Smooth muscle cell (in vitro differentiated cells): ENCODE measurements at regions not wholly inside any gene's neighbourhood (a gene's known extent, or its start where the extent isn't known, plus 50 kb on each side); places are given as distances from the start of the nearest gene placed in this dataset.

ENCODE experiments used
- DNase-seq: peaks from one replicate; lab custom pipeline; 2025; ENCODE audit not compliant: unreplicated experiment; lab: John Stamatoyannopoulos, UW
- H2AFZ ChIP-seq: fragments of 200-600 bp; sonication (generic); 2 replicates; pipeline ENCODE4 v1.6.0; 2016; ENCODE audit warnings: antibody characterized with exemption, low read depth, mild to moderate bottlenecking
- H3F3A ChIP-seq: fragments of 200-600 bp; sonication (generic); 2 replicates; pipeline ENCODE4 v1.6.0; 2017; ENCODE audit warnings: antibody characterized with exemption, low read depth
- H3K27ac ChIP-seq: fragments of 200-600 bp; sonication (generic); 2 replicates; pipeline ENCODE4 v1.5.1; 2016; ENCODE audit warnings: low read depth, mild to moderate bottlenecking
- H3K27me3 ChIP-seq: fragments of 200-600 bp; sonication (generic); 2 replicates; pipeline ENCODE4 v1.6.1; 2016; ENCODE audit warnings: low read depth, mild to moderate bottlenecking
- H3K36me3 ChIP-seq: fragments of 200-600 bp; sonication (generic); 2 replicates; pipeline ENCODE4 v1.5.1; 2016; ENCODE audit warnings: low read depth
- H3K4me1 ChIP-seq: fragments of 200-600 bp; sonication (generic); 2 replicates; pipeline ENCODE4 v1.5.1; 2016; ENCODE audit warnings: low read depth
- H3K4me2 ChIP-seq: fragments of 200-600 bp; sonication (generic); 2 replicates; pipeline ENCODE4 v1.6.0; 2016; ENCODE audit warnings: mild to moderate bottlenecking
- H3K4me3 ChIP-seq: fragments of 200-600 bp; sonication (generic); 2 replicates; pipeline ENCODE4 v1.5.1; 2016; ENCODE audit warnings: mild to moderate bottlenecking
- H3K79me2 ChIP-seq: fragments of 200-600 bp; sonication (generic); 2 replicates; pipeline ENCODE4 v1.6.0; 2016; ENCODE audit warnings: low read depth, mild to moderate bottlenecking
- H3K9ac ChIP-seq: fragments of 200-600 bp; sonication (generic); 2 replicates; pipeline ENCODE4 v1.6.0; 2016; ENCODE audit warnings: low read depth
- H3K9me3 ChIP-seq: fragments of 200-600 bp; sonication (generic); replicated peaks from 2 replicates; pipeline ENCODE4 v1.5.1; 2016; ENCODE audit warnings: low read depth
- H4K20me1 ChIP-seq: fragments of 200-600 bp; sonication (generic); 2 replicates; pipeline ENCODE4 v1.6.0; 2016; ENCODE audit warnings: low read depth
- WGBS: methylation state at CpG from one replicate; pipeline ENCODE4 v1.1.7; 2016; ENCODE audit warnings: low lambda C conversion rate; 5-methylcytosine and 5-hydroxymethylcytosine counted together
- TF ChIP-seq, protein P1 (sequence below): fragments of 200-600 bp; sonication (generic); IDR thresholded peaks from 2 replicates; pipeline ENCODE4 v1.5.1; 2017; ENCODE audit warnings: borderline replicate concordance, mild to moderate bottlenecking, antibody characterized with exemption; ENCODE audit not compliant: insufficient read depth, poor library complexity, severe bottlenecking

DNA sequence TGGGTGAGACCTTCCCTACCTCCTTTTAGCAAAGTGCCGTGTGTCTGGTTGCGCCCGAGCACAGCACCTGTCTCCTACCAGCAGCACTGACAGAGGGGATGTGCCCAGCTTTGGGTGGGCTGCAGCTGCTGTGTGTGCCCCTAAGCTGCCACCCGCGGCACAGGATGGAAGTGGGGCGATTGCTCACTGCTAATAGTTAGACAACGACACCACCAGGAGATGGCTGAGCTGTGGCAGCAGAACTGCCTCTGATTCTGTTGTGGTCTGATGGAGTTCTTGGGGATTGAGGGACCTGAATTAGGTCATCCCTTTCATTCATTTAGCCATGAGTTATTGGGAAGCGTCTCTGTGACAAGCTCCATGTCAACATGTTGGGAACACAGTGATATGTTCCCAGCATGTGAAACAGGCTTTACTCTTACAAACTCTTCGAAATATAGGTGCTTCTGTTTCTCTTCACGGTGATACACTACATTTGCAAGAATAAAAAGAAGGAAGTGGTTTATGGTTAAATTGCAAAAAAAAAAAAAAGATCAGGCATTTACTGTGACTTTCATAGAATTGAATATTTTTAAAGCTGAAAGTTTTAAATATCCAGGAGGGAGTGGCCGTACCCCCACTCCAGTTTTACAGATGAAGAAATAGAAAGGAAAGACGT lies 184.4 kb downstream of the MAF start:
- peaks cover 10% of the 10 kb centered on the region for H3K27me3 ChIP-seq
- H3K79me2 ChIP-seq, result no peaks in the 10 kb centered on the region

GRCh38 chr16:79412783-79413225 lies 187.7 kb downstream of the MAF start:
- H3K4me1 ChIP-seq, result no peaks in the 10 kb centered on the region
- no peaks in the 10 kb centered on the region for H3F3A ChIP-seq
- H3K36me3 ChIP-seq, result no peaks in the 10 kb centered on the region
- H2AFZ ChIP-seq, result no peak overlapping the region
- H3K9ac ChIP-seq, result no peak overlapping the region
- TF ChIP-seq, protein P1, sequence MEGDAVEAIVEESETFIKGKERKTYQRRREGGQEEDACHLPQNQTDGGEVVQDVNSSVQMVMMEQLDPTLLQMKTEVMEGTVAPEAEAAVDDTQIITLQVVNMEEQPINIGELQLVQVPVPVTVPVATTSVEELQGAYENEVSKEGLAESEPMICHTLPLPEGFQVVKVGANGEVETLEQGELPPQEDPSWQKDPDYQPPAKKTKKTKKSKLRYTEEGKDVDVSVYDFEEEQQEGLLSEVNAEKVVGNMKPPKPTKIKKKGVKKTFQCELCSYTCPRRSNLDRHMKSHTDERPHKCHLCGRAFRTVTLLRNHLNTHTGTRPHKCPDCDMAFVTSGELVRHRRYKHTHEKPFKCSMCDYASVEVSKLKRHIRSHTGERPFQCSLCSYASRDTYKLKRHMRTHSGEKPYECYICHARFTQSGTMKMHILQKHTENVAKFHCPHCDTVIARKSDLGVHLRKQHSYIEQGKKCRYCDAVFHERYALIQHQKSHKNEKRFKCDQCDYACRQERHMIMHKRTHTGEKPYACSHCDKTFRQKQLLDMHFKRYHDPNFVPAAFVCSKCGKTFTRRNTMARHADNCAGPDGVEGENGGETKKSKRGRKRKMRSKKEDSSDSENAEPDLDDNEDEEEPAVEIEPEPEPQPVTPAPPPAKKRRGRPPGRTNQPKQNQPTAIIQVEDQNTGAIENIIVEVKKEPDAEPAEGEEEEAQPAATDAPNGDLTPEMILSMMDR, result no peak
- WGBS, result 44% methylated on average over 3 of the region's 3 CpGs
- H4K20me1 ChIP-seq, result no peaks in the 10 kb centered on the region
- no peaks in the 10 kb centered on the region for H3K9me3 ChIP-seq
- no peaks in the 10 kb centered on the region for H3K79me2 ChIP-seq
- H3K4me2 ChIP-seq, result no peak overlapping the region
- no peak for DNase-seq
- no peak overlapping the region for H3K27ac ChIP-seq
- no peak overlapping the region for H3K4me3 ChIP-seq
- peaks cover 10% of the 10 kb centered on the region for H3K27me3 ChIP-seq

More for the DNA sequence above, 184.4 kb downstream of the MAF start:
- Histone ChIP-seq H3K4me3 (no peak overlapping the region), H3F3A (no peaks in the 10 kb centered on the region), H4K20me1 (no peaks in the 10 kb centered on the region), H3K27ac (no peak overlapping the region), H3K9ac (no peak overlapping the region), H3K4me1 (no peaks in the 10 kb centered on the region), H3K4me2 (no peak overlapping the region), H3K9me3 (no peaks in the 10 kb centered on the region), H3K36me3 (no peaks in the 10 kb centered on the region), H2AFZ (no peak overlapping the region)
- TF ChIP-seq, protein P1, result no peak
- whole genome bisulfite sequencing, result 95% methylated on average over 12 of the region's 12 CpGs
- no peak for DNase-seq

DNA sequence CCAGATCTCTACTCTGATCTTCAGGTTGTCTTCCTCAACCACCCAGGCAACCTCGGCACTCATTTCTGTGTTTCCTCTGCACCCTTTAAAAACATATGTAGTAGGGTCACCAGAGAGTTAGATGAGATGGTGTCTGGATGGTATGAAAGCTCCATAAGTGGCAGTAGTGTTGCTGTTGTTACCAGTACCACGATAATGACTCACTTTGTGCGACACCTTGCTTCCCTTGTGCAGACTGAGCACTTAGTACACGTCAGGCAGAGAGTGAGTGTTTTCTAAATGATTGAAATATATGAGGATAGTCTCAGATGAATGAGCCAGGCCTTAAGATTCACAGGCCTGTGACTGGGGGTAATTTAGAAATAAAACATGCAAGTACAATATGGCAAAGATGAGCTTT lies 188.7 kb downstream of the MAF start:
- Histone ChIP-seq H4K20me1 (no peaks in the 10 kb centered on the region), H3K9me3 (no peaks in the 10 kb centered on the region), H3K27ac (no peak overlapping the region), H3K4me3 (no peak overlapping the region), H3K4me1 (no peaks in the 10 kb centered on the region), H3F3A (no peaks in the 10 kb centered on the region), H3K4me2 (no peak overlapping the region), H3K79me2 (no peaks in the 10 kb centered on the region), H2AFZ (no peak overlapping the region), H3K9ac (no peak overlapping the region), H3K27me3 (peaks cover 11% of the 10 kb centered on the region), H3K36me3 (no peaks in the 10 kb centered on the region)
- DNase-seq, result no peak
- TF ChIP-seq, protein P1, result no peak
- WGBS, result 70% methylated on average over 4 of the region's 4 CpGs

- Histone ChIP-seq H3K27ac (no peak overlapping the region), H3K4me2 (no peak overlapping the region), H3K4me1 (no peaks in the 10 kb centered on the region), H3K36me3 (no peaks in the 10 kb centered on the region), H3K9ac (no peak overlapping the region), H4K20me1 (no peaks in the 10 kb centered on the region), H3F3A (no peaks in the 10 kb centered on the region), H3K79me2 (no peaks in the 10 kb centered on the region), H3K9me3 (no peaks in the 10 kb centered on the region), H3K27me3 (peaks cover 11% of the 10 kb centered on the region), H3K4me3 (no peak overlapping the region), H2AFZ (no peak overlapping the region)
- TF ChIP-seq, protein P1, result no peak
- no peak for DNase-seq
These were observed 189.2 kb downstream of the MAF start for GRCh38 chr16:79411357-79411756.
